T-helper 1 cell treated with Interleukin-12 subunit alpha and Interleukin-12 subunit beta and Interleukin-4 antibody, amounts not matched to agents 30 ng/mL and 1 ng/mL, for 36 hours (primary cell): ENCODE measurements at regions not wholly inside any gene's neighbourhood (a gene's known extent, or its start where the extent isn't known, plus 50 kb on each side); places are given as distances from the start of the nearest gene placed in this dataset.
"Not testable (repeated sequence)": the region's sequence is repeated elsewhere in the genome, so short reads cannot be mapped to it uniquely, and the experiment has no call there.

ENCODE experiments used
- intact Hi-C: fragments of 100-400 bp; cut with micrococcal nuclease; formaldehyde crosslinking; loops from one replicate; pipeline ENCODE4 v1.15.1; 2024

GRCh38 chrX:85808217-85808616 is 239.1 kb downstream of the CHM start:
- intact Hi-C loops, result no loop called here

GRCh38 chrX:85772391-85772790 is 275.0 kb downstream of the CHM start:
- intact Hi-C loops, result not testable (repeated sequence)

GRCh38 chrX:85765651-85766050 is 281.7 kb downstream of the CHM start:
- intact Hi-C loops, result no loop called here

- intact Hi-C loops, result not testable (repeated sequence)
Measured at GRCh38 chrX:85723025-85723424, 324.3 kb downstream of the CHM start.

DNA sequence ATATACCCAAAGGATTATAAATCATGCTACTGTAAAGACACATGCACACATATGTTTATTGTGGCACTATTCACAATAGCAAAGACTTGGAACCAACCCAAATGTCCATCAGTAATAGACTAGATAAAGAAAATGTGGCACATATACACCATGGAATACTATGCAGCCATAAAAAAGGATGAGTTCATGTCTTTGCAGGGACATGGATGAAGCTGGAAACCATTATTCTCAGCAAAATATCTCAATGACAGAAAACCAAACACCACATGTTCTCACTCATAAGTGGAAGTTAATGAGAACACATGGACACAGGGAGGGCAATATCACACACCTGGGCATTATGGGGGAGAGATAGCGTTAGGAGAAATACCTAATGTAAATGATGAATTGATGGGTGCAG is 323.8 kb upstream of the POF1B start:
- intact Hi-C loops, result not testable (repeated sequence)

DNA sequence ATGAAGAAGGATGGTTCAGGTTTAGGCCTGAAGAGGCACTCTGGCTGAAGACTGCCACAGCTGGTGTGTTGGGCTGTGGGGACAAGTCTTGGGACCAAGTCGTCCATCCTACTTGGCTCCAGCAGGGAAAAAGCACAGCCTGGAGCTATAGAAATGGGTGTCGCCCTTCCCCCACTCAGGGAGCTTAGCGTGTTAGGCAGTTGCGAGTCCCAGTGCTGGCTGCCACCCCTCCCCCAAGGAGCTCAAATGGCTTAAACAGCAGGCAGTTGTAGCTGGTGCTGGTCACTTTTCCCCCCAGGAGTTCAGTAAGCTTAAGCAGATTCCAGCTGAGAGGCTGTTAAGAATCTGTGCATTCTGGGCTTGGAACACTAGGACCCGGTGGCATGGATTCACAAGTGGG is 319.5 kb upstream of the POF1B start:
- intact Hi-C loops, result no loop called here

DNA sequence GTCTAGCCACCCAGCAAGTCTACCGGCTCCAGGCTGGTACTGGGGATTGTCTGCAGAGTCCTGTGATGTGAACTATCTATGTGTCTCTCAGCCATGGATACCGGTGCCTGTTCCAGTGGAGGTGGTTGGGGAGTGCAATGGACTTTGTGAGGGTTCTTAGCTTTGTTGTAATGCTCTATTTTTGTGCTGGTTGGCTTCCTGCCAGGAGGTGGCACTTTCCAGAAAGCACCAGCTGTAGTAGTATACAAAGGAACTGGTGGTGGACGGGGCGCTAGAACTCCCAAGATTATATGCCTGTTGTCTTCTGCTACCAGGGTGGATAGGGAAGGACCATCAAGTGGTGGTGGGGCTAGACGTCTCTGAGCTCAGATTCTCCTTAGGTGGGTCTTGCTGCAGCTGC is 306.4 kb upstream of the POF1B start:
- intact Hi-C loops, result no loop called here

- intact Hi-C loops, result no loop called here
Measured at GRCh38 chrX:85666471-85666870, 287.0 kb upstream of the POF1B start.

GRCh38 chrX:85663970-85664369 is 284.5 kb upstream of the POF1B start:
- intact Hi-C loops, result not testable (repeated sequence)

DNA sequence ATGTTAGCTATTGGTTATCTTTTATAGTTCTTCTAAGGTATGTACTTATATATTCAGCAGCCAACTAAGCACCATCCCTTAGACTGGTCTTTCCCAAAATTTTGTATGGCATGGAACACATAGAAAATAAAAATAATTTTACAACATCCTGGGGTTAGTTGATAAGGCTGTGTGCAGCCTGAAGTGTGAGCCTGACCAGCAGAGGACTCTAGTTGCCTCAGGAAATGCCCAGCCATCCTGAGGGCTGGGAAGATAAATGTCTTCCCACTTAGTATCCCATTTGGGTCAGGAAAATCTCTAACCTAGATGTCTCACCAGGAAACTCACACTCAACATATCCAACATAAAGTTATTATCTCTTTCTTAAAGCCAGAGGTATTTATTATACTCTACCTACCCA is 251.4 kb upstream of the POF1B start:
- intact Hi-C loops, result no loop called here

- intact Hi-C loops, result no loop called here
Measured at GRCh38 chrX:85627363-85627762, 247.9 kb upstream of the POF1B start.

- intact Hi-C loops, result no loop called here
Measured at GRCh38 chrX:85622635-85623034, 243.2 kb upstream of the POF1B start.

DNA sequence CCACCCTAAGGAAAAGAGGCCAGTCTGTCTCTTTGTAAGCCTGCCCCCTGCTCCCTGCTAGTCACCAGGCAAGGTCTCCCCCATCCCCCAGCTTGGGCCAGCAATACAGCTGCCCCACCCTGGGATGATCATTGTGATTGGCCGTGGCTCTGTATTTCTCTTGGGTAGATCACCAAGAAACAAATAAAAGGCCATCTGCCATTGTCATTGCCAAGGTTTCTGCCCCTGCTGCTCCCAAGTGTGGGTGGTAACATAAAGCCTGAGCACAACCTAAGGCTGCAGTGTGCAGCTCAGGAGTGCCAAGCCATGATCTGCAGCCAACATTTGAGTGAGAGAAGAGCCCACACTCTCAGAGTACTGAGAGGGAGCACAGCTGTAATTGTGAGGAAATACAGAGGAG is 241.0 kb upstream of the POF1B start:
- intact Hi-C loops, result no loop called here

- intact Hi-C loops, result no loop called here
Measured at GRCh38 chrX:85619962-85620361, 240.5 kb upstream of the POF1B start.

DNA sequence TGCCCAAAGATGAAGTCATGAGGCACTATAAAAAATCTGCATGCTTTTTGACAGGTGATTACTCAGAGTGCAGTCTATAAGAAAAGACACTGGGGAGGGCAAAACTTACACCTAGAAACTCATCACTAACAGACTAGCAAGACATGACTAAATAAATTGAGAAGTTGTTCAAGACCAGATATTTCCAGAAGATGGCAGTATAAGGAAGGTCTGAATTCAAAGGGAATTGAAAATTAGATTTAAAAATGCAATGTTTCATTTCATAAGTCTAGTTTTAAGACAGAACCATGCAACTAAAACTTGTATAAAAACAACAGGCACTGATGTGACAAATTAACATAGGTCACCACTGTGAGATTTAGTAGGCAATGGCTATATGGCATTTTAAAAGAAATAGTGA is 232.5 kb upstream of the POF1B start:
- intact Hi-C loops, result loop anchor here (5.0 kb wide), 1 partner anchor 1685 kb away; no protein-coding TSS in a partner anchor

DNA sequence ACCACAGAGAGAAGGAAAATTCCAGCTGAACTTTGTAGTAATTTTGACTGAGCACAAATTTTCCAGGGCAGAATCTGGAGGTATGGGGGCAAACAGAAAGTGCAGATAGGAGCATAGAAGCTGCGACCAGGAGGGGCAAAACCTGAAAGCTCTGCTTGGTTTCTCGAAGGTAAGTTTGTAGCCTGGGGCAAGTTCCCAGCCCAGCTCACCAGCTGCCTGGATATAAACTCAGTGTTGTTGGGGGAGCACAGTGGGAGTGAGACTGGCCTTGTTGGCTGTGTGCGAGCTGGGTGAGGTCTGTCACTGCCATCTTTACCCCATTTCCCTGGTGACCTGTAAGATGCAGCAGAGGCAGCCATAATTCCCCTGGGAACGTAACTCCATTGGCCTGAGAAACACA is 213.5 kb upstream of the POF1B start:
- intact Hi-C loops, result no loop called here

GRCh38 chrX:85591536-85591935 is 212.1 kb upstream of the POF1B start:
- intact Hi-C loops, result no loop called here

GRCh38 chrX:85590638-85591037 is 211.2 kb upstream of the POF1B start:
- intact Hi-C loops, result no loop called here

GRCh38 chrX:85573801-85574200 is 194.3 kb upstream of the POF1B start:
- intact Hi-C loops, result no loop called here

DNA sequence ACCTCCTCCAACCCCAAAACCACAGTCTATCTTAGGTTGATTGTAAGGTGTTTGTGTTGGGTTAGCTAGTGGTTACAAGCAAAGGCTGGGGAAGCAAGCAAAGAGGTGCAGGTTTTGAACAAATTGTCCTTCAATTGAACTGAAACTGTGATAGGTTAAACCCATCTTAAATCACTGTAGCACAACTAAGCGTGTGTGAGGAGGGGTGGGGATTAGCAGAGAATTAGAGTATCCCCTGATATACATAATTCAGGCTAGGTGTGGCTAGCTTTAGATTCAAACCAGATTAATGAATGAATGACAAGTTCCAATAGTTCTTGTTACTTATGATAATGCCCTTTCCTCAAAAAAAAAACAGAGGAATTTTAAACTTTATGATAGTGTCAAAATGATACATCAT is 191.0 kb upstream of the POF1B start:
- intact Hi-C loops, result no loop called here

- intact Hi-C loops, result no loop called here
Measured at GRCh38 chrX:85569686-85570085, 190.2 kb upstream of the POF1B start.

DNA sequence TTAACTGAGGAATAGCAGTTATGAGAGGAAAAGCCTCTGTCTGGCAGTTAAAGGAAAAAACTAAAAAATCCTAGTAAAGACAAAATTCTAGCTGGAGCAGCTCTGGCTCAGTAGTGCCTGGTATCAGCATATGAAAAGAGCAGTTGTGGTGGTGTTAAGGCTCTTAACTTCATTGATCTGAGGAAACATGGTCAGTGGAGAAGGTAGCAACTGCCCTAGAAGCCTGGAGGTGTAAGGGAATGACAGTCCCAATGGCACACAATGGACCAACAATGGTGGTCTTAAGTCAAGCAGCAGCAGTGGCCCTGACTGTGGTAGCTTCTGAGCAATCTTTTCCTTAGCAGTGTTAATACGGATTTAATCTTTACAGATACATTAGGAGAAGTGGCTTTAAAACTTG is 189.6 kb upstream of the POF1B start:
- intact Hi-C loops, result no loop called here

DNA sequence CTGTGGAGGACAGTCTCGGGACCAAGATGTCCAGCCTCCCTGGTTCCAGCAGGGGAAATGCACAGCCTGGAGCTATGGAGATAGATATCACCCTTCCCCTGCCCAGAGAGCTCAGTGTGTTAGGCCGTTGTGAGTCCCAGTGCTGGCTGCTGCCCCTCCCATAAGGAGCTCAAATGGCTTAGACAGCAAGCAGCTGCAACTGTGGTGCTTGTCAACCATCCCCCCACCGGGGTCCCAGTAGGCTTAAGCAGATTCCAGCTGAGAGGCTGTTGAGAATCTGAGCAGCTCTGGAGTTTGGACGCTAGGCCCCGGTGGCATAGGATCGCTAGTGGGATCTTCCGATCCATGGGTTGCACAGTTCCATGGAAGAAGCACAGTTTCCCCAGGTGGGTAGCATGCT is 181.8 kb upstream of the POF1B start:
- intact Hi-C loops, result no loop called here

DNA sequence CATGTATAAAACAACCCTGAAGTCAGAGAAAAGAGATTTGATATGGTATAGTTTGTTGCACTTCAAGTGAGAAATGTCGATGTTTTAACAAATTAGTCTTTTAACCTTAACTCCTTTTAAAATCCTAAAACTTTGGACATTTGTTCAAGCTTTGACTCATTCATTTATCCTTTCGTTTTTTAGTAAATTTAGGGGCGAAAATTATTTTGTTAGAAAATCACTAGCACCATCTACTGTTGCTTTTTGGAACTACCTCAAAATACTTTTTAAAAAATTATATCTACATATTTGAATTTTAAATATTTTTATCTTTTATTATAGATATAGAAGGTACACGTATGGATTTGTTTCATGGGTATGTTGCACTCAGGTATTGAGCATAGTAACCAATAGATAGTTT is 165.1 kb upstream of the POF1B start:
- intact Hi-C loops, result loop anchor here (1.0 to 10.0 kb wide), 3 partner anchors 460 to 1500 kb away; no protein-coding TSS in a partner anchor
